A673 (cell line): ENCODE measurements at regions not wholly inside any gene's neighbourhood (a gene's known extent, or its start where the extent isn't known, plus 50 kb on each side); places are given as distances from the start of the nearest gene placed in this dataset.

Source experiments
- BruUV-seq: library from RNA; stranded (reverse); fragments of 400-500 nt; replicated peaks from 2 replicates; lab custom pipeline; 2021; lab: Mats Ljungman, UMichigan
- CTCF ChIA-PET: fragments of 300-600 bp; sonication (Branson Sonifier 250); formaldehyde crosslinking; loops from one replicate; lab custom pipeline; 2022; ENCODE audit warnings: antibody characterized with exemption; lab: Charles Lee
- POLR2A ChIA-PET: fragments of 300-600 bp; sonication (Branson Sonifier 250); formaldehyde crosslinking; loops from one replicate; lab custom pipeline; 2022; ENCODE audit warnings: antibody characterized with exemption; ENCODE audit not compliant: low non-redundant PET; lab: Charles Lee
- DNase-seq: peaks from one replicate; pipeline ENCODE4 v3.0.0-alpha.2; 2015; ENCODE audit warnings: low spot score
- H3K27ac ChIP-seq: fragments of 200-600 bp; sonication (generic); 2 replicates; pipeline ENCODE4 v1.5.1; 2016; ENCODE audit warnings: mixed run types, low read depth, mild to moderate bottlenecking, mixed read lengths, antibody characterized with exemption, low read length; ENCODE audit not compliant: poor library complexity, severe bottlenecking
- H3K27me3 ChIP-seq: fragments of 200-600 bp; sonication (generic); replicated peaks from 2 replicates; pipeline ENCODE4 v1.6.1; 2017; ENCODE audit warnings: mixed run types, low read depth, mild to moderate bottlenecking, mixed read lengths, antibody characterized with exemption, low read length; ENCODE audit not compliant: insufficient read depth, poor library complexity
- H3K36me3 ChIP-seq: fragments of 200-600 bp; sonication (generic); 2 replicates; pipeline ENCODE4 v1.6.1; 2016; ENCODE audit warnings: mixed run types, mild to moderate bottlenecking, mixed read lengths, antibody characterized with exemption, low read length; ENCODE audit not compliant: insufficient read depth, poor library complexity, severe bottlenecking
- H3K4me1 ChIP-seq: fragments of 200-600 bp; sonication (generic); 2 replicates; pipeline ENCODE4 v1.6.1; 2017; ENCODE audit warnings: mixed run types, mild to moderate bottlenecking, mixed read lengths, antibody characterized with exemption, low read length; ENCODE audit not compliant: insufficient read depth, poor library complexity, severe bottlenecking
- H3K4me3 ChIP-seq: fragments of 200-600 bp; sonication (generic); 2 replicates; pipeline ENCODE4 v1.5.1; 2016; ENCODE audit warnings: low read depth, mixed run types, mild to moderate bottlenecking, mixed read lengths, low read length; ENCODE audit not compliant: poor library complexity, severe bottlenecking
- H3K9me3 ChIP-seq: fragments of 200-600 bp; sonication (generic); 2 replicates; pipeline ENCODE4 v1.6.1; 2016; ENCODE audit warnings: mixed run types, low read depth, mild to moderate bottlenecking, mixed read lengths, antibody characterized with exemption, low read length; ENCODE audit not compliant: poor library complexity, severe bottlenecking
- EZH2 ChIP-seq: fragments of 200-600 bp; sonication (generic); IDR thresholded peaks from 2 replicates; pipeline ENCODE4 v1.6.1; 2017; ENCODE audit warnings: borderline replicate concordance, low read depth, mild to moderate bottlenecking, mixed read lengths, antibody characterized with exemption, low read length; ENCODE audit not compliant: poor library complexity, severe bottlenecking
- intact Hi-C: fragments of 100-400 bp; cut with micrococcal nuclease; formaldehyde crosslinking; loops from one replicate; pipeline ENCODE4 v1.10.0; 2022; ENCODE audit not compliant: unreplicated experiment
- TF ChIP-seq, protein P1 (sequence below): fragments of 300-800, 200-600 bp; sonication (generic); conservative IDR thresholded peaks from 2 replicates; pipeline ENCODE4 v1.5.1; 2017; ENCODE audit warnings: low read depth, mild to moderate bottlenecking, antibody characterized with exemption, low read length, moderate library complexity, mixed read lengths

DNA sequence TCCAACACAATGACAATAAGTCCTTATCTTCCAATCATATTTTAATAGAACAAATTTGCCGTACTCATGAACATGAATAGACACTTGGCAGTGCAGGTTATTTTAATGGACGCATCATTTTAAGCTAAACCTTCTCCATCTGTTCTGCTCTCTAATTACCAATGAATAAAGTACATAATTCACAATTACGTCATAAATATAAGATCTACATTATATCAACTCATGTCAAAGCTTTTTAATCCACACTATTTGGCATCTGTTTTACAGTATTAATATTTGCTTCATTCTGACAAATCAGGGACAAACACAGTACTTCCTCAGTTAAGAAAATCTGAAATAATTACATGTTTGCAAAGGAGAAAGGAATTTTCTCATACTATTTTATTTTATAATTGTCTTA, 344.1 kb upstream of the DMAC1 start:
- no peak overlapping the region for H3K27ac ChIP-seq
- DNase-seq, result no peak
- no peaks in the 10 kb centered on the region for H3K36me3 ChIP-seq
- no TSS peak for BruUV-seq
- H3K4me3 ChIP-seq, result no peak overlapping the region
- intact Hi-C loops, result no loop called here
- no peaks in the 10 kb centered on the region for H3K4me1 ChIP-seq
- TF ChIP-seq, protein P1, sequence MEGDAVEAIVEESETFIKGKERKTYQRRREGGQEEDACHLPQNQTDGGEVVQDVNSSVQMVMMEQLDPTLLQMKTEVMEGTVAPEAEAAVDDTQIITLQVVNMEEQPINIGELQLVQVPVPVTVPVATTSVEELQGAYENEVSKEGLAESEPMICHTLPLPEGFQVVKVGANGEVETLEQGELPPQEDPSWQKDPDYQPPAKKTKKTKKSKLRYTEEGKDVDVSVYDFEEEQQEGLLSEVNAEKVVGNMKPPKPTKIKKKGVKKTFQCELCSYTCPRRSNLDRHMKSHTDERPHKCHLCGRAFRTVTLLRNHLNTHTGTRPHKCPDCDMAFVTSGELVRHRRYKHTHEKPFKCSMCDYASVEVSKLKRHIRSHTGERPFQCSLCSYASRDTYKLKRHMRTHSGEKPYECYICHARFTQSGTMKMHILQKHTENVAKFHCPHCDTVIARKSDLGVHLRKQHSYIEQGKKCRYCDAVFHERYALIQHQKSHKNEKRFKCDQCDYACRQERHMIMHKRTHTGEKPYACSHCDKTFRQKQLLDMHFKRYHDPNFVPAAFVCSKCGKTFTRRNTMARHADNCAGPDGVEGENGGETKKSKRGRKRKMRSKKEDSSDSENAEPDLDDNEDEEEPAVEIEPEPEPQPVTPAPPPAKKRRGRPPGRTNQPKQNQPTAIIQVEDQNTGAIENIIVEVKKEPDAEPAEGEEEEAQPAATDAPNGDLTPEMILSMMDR, result no peak
- no peak for TF ChIP-seq EZH2
- H3K27me3 ChIP-seq, result no peaks in the 10 kb centered on the region
- CTCF ChIA-PET, result no interaction called here
- POLR2A ChIA-PET, result no interaction called here
- H3K9me3 ChIP-seq, result peaks cover 43% of the 10 kb centered on the region

- intact Hi-C loops, result no loop called here
- Histone ChIP-seq H3K4me3 (no peak overlapping the region), H3K27me3 (no peaks in the 10 kb centered on the region), H3K4me1 (no peaks in the 10 kb centered on the region), H3K9me3 (peaks cover 26% of the 10 kb centered on the region), H3K36me3 (no peaks in the 10 kb centered on the region), H3K27ac (no peak overlapping the region)
- ChIA-PET CTCF (no interaction called here), POLR2A (no interaction called here)
- TF ChIP-seq EZH2, result no peak
- TF ChIP-seq, protein P1, result no peak
- DNase-seq, result no peak
- BruUV-seq, result no TSS peak
Measured at GRCh38 chr9:8140557-8140956, 341.0 kb upstream of the DMAC1 start.

GRCh38 chr9:8139756-8140155, 340.2 kb upstream of the DMAC1 start:
- Histone ChIP-seq H3K4me3 (no peak overlapping the region), H3K36me3 (no peaks in the 10 kb centered on the region), H3K9me3 (peaks cover 25% of the 10 kb centered on the region), H3K27me3 (no peaks in the 10 kb centered on the region), H3K27ac (no peak overlapping the region), H3K4me1 (no peaks in the 10 kb centered on the region)
- POLR2A ChIA-PET, result no interaction called here
- no TSS peak for BruUV-seq
- TF ChIP-seq, protein P1, result no peak
- no peak for TF ChIP-seq EZH2
- no peak for DNase-seq
- intact Hi-C loops, result no loop called here
- CTCF ChIA-PET, result no interaction called here
